ENCODE measurements at regions not wholly inside any gene's neighbourhood (a gene's known extent, or its start where the extent isn't known, plus 50 kb on each side); places are given as distances from the start of the nearest gene placed in this dataset.
"Not testable (repeated sequence)": the region's sequence is repeated elsewhere in the genome, so short reads cannot be mapped to it uniquely, and the experiment has no call there.

GRCh38 chr17:54201380-54201779, 378.7 kb downstream of the KIF2B start:
- not testable (repeated sequence) for TF ChIP-seq CTCF (optimal IDR thresholded peaks at IDR 0.05 in 1 of 3, IDR thresholded peaks at IDR 0.05 in 1 of 3, conservative IDR thresholded peaks at IDR 0.05 in 1 of 3; ENCODE audit: extremely low read depth in 1 of 3, insufficient read depth in 2 of 3, low read length in 3 of 3); EZH2 (IDR thresholded peaks at IDR 0.05; ENCODE audit: low read length)
